ENCODE measurements at regions not wholly inside any gene's neighbourhood (a gene's known extent, or its start where the extent isn't known, plus 50 kb on each side); places are given as distances from the start of the nearest gene placed in this dataset.

GRCh38 chr2:6730649-6731532 lies 134.8 kb downstream of the CMPK2 start:
- peak in 35 of 42 donors; percentile 4 to 85 (median 37) for DNase-seq
- intact Hi-C loops (cut with DNase I): no loop called here

GRCh38 chr2:6739547-6739946 lies 126.2 kb downstream of the CMPK2 start:
- no peak for DNase-seq
- intact Hi-C loops (cut with DNase I): no loop called here

DNA sequence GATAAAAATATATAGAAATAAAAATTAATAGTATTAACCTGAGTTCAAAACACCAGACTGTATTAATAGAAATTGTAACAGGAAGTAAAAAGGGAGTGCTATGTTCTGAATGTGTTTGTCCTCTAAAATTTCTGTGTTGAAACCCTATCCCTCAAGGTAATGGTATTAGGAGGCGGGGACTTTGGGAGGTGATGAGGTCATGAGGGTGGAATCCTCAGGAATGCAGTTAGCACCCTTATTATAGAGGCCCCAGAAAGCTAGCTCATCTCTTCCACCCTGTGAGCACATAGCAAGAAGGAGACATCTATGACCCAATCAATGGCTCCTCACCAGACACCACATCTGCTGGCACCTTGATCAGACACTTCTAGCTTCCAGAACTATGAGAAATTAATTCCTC lies 124.5 kb downstream of the CMPK2 start:
- intact Hi-C loops (cut with DNase I): no loop called here
- DNase-seq: no peak

DNA sequence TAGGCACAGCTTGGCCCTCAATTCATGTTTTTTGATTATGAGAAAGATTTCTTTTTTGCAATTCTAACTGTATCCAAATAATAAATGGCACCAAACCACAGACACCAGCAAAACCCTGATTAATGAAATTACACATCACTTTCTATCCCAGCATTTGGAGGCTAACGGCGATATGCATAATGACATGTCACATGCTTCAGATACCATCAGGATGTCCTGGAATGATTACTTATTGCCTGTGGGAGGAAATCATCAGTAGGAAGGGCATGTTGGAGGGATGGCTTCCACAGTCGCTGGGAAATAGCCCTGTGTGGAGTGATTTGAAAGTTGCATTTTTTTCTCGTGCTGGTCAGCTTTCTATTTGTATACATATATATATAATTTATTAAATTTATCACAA lies 121.7 kb downstream of the CMPK2 start:
- intact Hi-C loops (cut with DNase I): no loop called here

DNA sequence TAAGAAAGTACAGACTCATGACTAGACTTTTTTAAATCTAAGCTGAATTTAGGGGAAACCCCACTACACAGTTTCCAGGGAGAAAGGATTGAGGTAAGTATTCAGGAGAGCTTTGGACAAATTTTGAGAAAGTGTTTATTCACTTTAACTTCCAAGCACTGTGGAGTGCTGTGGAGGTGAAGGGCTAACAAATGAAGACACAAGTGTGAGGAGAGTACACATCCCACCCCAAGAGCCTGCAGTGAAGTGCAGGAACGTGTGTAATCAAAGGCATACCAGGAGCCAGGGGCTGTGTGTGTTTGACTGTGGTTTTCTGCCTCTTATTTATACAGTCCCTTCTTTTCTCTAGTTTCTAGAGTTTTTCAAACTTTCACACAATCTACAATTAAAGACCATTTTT lies 118.3 kb downstream of the CMPK2 start:
- intact Hi-C loops (cut with DNase I): no loop called here
- no peak for DNase-seq

More for the DNA sequence above, 121.7 kb downstream of the CMPK2 start:
- no peak for DNase-seq

GRCh38 chr2:6748406-6749067 lies 117.2 kb downstream of the CMPK2 start:
- intact Hi-C loops (cut with DNase I): no loop called here

GRCh38 chr2:6749962-6750361 lies 115.7 kb downstream of the CMPK2 start:
- DNase-seq: no peak
- intact Hi-C loops (cut with DNase I): no loop called here

More at GRCh38 chr2:6748406-6749067, 117.2 kb downstream of the CMPK2 start:
- DNase-seq: no peak

- intact Hi-C loops (cut with DNase I): no loop called here
- DNase-seq: no peak
Measured at GRCh38 chr2:6750411-6751158, 115.1 kb downstream of the CMPK2 start.

DNA sequence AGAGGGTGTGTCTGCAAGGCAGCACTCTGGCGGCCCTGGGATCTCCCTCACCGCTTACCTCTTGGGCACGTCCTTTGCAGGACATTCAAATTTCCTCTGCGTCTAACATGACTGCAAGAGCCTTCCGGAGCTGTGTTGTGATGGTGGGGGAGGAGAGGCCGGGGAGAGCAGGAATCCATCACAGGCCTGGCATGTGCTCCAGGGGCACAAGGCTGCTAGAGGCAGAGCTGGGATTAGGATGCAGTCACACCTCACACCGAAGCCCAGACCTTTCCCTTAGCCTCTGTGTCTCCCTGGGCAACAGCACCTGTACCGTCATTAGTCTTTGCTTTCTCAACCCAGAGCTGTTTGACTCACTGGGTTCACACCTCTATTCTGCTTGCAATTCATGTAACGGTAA lies 111.3 kb downstream of the CMPK2 start:
- intact Hi-C loops (cut with DNase I): no loop called here
- DNase-seq: no peak

DNA sequence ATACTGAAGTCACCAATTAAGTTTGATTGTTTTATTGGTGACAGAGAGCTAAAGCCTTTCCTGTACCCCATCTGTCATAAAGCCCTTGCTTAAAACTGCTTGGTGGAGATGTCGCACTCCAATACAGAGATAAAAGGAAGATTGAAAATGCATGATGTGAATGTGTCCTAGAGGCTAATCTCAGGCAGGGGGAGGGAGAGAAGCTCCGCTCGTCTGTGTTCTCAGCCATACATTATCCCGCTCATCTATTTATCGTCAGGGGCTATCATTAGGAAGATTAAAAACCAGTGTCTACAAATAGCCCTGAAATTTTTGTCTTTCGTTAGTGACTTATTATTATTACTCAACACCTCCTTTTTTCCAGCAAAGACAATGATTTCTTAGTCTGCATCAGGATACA lies 110.3 kb downstream of the CMPK2 start:
- intact Hi-C loops (cut with DNase I): no loop called here
- no peak for DNase-seq

DNA sequence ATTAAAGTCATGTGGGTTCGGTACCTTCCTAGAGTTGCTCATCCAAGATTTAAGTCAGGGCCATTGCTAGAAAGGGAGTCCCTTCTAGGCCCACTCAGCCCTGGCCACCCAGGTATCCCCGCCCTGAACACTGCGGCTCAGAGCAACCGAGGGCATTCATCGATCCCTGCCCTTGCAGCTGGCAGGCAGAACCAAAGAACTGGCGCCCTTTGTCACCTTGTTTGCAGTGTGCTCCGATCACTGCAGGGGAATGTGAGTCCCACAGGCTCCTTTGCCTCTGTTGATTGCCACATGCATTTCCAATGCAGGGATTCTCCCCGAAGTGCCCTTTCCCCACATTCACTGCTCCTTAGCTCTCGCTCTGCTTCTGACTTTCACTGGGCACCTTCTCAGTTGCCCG lies 108.5 kb downstream of the CMPK2 start:
- intact Hi-C loops (cut with DNase I): no loop called here

GRCh38 chr2:6759689-6760088 lies 106.0 kb downstream of the CMPK2 start:
- DNase-seq: no peak
- intact Hi-C loops (cut with DNase I): no loop called here

More for the DNA sequence above, 108.5 kb downstream of the CMPK2 start:
- no peak for DNase-seq

DNA sequence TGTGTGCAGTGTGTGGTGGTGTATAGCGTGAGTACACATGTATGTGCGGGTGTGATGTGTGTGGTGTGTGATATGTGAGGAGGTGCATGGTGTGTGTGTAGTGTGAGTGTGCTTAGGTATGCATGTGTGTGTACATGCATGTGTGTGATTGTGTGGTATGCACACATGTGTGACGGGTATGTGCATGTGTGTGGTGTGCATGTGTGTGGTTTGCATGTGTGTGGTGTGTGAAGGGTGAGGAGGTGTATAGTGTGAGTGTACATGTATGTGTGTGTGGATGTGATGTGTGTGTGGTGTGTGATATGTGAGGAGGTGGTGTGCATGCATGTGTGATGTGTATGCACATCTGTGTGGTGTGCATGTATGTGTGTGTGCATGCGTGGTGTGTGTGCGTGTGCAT lies 105.6 kb downstream of the CMPK2 start:
- intact Hi-C loops (cut with DNase I): no loop called here
- DNase-seq: no peak

- no peak for DNase-seq
- intact Hi-C loops (cut with DNase I): no loop called here
Measured at GRCh38 chr2:6764968-6765723, 100.6 kb downstream of the CMPK2 start.

GRCh38 chr2:6769346-6769745 lies 96.4 kb downstream of the CMPK2 start:
- intact Hi-C loops (cut with DNase I): no loop called here
- no peak for DNase-seq

DNA sequence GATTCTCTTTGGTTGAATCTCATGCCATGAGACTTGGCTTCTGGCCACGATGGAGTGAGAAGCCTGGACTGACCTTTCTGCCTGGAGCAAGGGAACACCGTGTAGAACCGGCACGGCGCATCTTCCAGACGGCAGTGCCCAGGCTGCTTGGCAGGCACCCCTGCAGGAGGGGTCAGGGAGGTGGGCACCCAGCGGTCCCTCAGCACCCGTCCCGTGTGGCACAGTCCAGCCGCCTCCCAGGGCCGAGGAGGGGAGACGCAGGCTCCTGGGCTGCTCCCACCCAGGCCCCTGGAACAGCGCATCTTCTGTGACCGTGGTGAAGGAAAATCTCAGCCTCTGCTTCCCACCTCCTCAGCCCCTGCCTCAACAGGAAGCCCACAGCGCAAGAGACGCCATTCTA lies 95.7 kb downstream of the CMPK2 start:
- intact Hi-C loops (cut with DNase I): no loop called here
- DNase-seq: no peak

DNA sequence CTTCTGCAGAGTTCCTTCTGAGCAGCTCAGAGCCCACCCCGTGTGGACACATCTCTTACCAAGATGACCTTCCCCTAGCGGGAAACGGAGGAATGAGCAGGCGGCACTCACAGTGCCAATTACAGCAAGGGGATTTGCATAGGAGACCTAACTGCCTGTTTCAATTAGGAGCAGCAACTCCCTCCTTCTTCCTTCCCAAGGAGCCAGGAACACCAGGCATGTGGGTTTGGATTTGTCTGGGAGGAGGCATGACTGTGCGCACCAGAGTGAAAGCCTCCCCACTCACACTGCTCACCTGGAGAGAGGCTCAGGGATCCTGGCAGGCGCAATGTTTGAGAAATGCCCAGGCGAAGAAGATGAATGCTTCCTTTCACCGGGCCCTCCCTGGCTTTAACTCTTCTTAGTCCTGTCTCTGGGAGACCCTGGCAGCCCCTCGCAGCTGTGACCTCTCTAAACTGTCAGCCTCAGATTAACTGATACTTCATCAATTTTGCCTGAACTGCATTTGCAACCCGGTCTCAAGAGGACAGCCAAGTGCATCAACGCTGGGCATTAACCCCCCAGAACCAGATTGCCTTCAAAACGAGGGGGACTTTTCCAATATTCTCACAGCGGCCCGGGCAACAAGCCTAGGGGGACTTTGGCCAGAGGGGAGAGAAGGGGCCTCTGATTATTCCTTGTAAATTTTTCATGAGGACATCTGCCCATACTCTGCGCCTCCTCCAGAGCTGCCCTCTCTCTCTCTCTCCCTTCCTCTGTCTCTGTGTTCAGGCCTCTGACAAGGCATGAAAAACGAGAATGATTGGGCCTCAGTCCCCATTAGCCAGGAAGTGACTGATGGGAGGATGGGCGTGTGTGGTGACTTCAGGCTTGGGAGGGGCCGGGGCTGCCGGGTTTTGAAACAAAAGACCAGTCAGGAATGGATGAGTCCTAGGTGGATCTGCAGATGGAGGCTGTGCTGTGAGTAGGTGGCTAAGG lies 93.8 kb downstream of the CMPK2 start:
- intact Hi-C loops (cut with DNase I): loop anchor here (2.0 kb wide), 1 partner anchor 419 kb away; no protein-coding TSS in a partner anchor
- DNase-seq: peak in 34 of 42 donors; percentile 5 to 82 (median 44)
